IPS-18c (cell line): ENCODE measurements at regions not wholly inside any gene's neighbourhood (a gene's known extent, or its start where the extent isn't known, plus 50 kb on each side); places are given as distances from the start of the nearest gene placed in this dataset.
A peak's percentile ranks its signal among the peaks of the same experiment; 100 is the strongest.

ENCODE experiments used
- H3K4me3 ChIP-seq: 2 replicates; pipeline ENCODE4 v1.7.0; 2013; ENCODE audit warnings: low read depth, mild to moderate bottlenecking, low read length, moderate library complexity; ENCODE audit not compliant: insufficient read depth
- H3K9me3 ChIP-seq: one replicate; pipeline ENCODE4 v1.6.1; 2013; ENCODE audit warnings: mild to moderate bottlenecking, low read length, moderate library complexity; ENCODE audit not compliant: control insufficient read depth, insufficient read depth

DNA sequence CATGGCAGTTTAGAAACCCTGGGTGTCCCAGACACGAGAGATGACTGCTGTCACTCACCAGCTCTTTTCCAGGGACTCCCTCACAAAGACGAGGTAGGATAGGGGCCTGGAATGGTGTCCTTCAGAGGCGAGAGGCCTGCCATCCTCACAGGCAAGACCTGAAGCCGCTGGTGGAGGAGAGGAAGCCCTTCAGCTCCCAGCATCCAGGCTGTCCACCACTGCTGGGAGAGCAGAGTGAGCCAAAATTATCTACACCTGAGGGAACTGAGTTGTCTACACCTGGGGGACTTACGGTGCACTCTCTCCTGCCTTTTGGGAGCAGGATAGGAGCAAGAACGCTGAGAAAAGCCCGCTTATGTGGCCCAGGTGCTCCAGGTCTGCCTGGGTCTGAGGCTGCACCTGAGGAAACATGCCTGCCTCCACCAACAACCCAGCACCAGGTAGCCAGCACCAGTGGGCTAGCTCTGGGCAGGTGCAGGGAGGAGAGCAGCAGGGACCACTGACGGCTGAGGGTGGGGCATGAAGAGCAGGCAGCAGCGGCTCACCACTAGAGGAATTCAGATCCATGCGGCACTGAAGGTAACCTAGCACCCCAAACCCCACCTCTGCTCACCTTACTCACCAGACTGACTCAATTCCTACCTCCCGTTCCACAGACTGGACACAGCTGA is 357.2 kb downstream of the SH2D4B start:
- H3K9me3 ChIP-seq, result no peaks in the 10 kb centered on the region
- H3K4me3 ChIP-seq, result peak overlapping the region; percentile 24; the same call in 1 of the 2 replicates

DNA sequence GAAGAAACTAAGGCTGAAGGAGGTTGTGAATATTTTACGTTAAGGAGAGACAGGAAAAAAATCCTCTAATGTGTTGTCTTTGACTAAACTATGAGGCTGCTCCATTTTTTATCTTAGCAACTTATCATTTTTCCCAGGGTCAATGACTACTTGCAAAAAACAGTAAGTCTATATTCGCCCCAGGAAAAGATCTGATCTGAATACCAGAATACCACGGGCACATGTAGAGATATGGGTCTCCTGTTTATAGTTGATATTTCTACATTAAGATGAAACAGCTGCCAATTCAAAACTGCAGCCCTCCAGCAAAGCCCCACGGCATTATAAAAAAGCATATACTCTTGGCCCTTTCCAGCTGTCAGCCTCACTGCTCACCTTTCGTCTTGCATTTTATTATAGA is 358.4 kb downstream of the SH2D4B start:
- Histone ChIP-seq H3K9me3 (no peaks in the 10 kb centered on the region), H3K4me3 (no peak overlapping the region)

DNA sequence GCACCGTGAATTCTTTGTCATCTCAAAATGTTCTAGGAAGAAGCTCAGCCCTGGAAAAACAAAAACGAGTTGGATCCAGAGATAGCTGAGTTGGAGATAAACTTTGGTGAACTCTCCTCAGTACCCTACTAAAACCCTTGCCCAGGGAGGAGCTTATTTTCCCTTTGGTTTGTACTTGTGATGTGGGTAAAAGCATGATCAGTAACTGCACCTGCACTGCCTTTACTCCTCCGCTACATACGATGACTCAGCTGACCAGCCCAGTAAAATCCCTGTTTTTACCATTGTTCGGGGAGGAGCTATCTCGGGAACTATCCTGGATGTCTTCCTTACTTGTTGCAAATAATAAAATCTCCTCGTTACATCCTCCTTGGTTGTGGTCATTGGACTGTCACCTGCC is 359.3 kb downstream of the SH2D4B start:
- no peak overlapping the region for H3K4me3 ChIP-seq
- no peaks in the 10 kb centered on the region for H3K9me3 ChIP-seq

DNA sequence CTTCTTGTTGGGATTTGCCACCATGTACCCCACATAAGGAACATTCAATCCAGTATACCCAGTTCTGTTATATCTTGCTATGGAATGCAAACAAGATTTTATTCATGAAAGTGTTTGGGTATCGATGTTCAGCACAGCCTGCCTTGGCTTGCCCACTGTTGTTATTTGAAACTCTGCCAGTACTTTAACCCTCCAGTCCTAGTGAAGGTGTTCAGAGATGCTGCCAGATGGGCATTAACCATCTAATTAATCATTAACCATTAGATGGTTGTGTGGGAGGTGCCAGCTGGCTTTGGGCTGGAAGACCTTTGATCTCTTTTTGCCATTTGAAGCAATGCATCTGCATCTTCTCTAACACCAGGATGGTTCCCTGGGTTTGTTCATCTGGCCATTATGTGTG is 363.0 kb downstream of the SH2D4B start:
- no peak overlapping the region for H3K4me3 ChIP-seq
- H3K9me3 ChIP-seq, result no peaks in the 10 kb centered on the region

DNA sequence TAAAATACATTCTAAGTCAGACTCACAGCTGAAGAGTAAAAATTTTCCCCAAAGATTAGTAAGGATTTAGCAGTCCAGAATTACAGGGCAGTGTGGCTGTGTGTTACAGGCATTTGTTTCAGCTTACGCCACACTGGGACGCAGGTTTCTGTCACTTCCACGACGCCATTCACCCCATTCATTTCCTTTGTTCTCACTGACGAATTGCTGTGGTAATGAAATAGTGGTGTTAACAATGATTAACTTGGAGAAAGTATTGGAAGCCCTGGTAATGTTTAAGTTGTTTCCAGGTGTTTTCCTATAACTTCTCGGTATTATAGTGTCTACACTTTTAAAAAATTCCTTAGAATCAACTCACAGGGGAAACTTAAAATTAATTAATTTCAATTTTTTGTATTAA is 370.9 kb downstream of the SH2D4B start:
- H3K9me3 ChIP-seq, result no peaks in the 10 kb centered on the region

DNA sequence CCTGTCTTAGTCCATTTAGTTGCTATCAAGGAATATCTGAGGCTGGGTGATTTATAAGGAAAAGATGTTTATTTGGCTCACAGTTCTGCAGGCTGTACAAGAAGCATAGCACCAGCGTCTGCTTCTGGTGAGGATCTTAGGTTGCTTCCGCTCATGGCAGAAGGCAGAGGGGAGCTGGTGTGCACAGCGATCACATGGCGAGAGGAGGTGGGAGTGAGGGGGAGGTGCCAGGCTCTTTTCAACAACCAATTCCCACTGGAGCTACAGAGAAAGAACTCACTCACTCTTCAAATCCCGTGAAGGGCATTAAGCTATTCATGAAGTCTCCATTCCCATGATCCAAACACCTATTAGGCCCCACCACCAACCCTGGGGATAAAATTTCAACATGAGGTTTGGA is 371.6 kb downstream of the SH2D4B start:
- no peak overlapping the region for H3K4me3 ChIP-seq
- H3K9me3 ChIP-seq, result no peaks in the 10 kb centered on the region

More for the DNA sequence above, 370.9 kb downstream of the SH2D4B start:
- no peak overlapping the region for H3K4me3 ChIP-seq

DNA sequence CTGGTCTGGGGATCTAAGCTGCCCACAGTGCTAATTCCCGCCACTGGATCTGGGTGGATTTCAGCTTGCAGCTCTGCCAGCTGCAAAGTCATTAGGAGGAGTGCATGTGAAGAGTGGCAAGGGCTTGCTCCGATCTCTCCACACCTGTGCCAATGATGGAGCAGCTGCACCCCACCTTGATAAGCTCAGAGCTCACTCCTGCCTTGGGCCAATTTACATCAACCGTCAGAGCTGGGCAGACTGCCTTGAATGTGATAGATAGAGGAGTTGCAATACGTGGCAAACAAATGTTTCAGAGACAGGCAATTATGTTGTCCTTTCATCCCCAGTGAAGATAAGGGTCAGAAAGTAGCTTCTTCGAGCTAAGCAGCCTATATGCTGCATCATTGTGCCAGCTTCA is 379.9 kb downstream of the SH2D4B start:
- no peaks in the 10 kb centered on the region for H3K9me3 ChIP-seq
- no peak overlapping the region for H3K4me3 ChIP-seq

DNA sequence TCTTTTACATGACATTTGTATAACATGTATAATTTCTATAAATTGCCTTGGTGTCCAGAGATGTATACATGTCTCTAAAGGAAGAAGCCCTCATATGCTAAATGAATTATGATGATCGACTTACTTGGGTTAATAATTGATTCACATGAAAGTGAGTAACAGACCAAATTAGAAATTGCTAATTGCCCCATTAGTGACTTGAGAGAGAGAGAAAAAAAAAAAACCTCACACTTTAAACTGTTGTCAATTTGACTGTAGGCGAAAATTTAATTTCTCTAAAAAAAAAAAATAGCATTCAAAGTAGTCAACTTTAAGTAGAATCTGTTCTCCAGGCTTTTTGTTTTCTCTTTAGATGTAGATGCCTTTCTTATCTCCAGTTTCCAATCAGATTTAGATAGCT is 383.3 kb downstream of the SH2D4B start:
- no peaks in the 10 kb centered on the region for H3K9me3 ChIP-seq

DNA sequence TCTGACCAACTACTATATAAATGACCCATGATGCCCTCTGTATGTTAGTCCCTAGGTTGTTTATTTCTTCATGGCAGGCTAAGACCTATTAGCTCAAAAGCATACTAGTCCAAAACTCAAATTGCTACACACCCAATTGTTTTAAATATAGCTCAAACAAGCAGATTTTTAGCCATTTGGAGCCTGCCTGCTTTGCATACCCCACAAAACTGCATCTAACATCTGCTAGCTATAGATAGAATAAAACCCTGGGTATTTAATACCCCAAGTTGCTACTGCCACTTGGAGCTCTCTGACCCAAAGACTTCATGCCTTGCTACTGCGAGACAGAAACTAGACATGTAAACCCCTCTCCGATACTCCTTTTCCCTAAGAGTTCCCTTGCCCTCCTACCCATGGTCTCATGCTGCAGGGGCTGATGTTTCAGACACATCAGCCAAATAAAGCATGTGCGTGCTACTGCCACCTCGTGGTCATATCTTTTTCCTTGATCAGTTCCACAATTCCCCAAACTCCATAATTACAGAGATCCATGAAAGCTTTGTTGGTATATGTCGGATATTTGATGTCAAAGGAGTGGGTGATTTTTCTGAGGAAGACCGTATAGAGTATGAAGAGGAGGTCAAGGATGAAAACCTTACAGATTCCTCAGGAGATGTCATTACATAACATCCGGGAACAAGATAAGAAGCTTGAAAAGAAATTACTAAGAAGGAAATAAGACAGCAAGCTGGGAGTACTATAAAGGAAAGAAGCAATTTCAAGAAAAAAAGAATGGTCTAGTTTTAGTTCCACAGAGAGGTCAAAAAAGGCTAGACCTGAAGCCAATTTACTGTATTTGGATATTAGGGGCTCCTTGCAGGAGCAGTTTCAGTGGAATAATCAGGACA is 386.6 kb downstream of the SH2D4B start:
- no peak overlapping the region for H3K4me3 ChIP-seq

More for the DNA sequence above, 383.3 kb downstream of the SH2D4B start:
- no peak overlapping the region for H3K4me3 ChIP-seq

DNA sequence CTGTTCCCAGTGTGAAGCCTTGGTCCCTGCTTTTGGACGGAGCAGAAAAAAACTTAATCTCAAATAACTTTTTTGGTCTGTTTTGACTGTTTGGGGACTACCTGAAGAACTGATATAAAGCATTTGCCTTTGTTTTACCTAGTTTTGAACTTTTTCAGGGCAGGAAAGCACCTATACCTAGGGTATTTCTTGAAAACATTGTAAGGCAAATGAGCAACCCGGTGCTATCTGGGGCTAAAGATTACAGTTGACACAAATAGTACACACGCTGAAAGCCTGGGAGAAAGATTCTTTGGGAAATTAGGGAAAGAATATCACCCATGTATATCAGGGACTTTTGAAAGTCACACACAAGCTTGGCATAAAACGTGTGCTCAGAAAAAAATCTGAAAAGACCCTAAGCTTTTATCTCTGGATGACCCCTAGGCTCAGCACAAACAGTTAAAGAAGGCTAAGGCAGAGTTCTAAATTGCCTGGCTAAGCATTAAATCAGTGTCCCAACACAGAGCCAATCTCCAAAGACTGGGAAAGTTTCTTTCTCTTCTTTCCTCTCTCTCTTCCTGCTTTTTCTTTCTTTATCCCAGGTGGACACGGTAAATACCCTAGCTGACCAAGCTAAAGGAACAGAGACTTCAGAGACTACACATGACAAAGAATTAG is 389.8 kb downstream of the SH2D4B start:
- H3K4me3 ChIP-seq, result no peak overlapping the region; the same call in 1 of the 2 replicates
- H3K9me3 ChIP-seq, result no peaks in the 10 kb centered on the region

More for the DNA sequence above, 386.6 kb downstream of the SH2D4B start:
- H3K9me3 ChIP-seq, result no peaks in the 10 kb centered on the region

DNA sequence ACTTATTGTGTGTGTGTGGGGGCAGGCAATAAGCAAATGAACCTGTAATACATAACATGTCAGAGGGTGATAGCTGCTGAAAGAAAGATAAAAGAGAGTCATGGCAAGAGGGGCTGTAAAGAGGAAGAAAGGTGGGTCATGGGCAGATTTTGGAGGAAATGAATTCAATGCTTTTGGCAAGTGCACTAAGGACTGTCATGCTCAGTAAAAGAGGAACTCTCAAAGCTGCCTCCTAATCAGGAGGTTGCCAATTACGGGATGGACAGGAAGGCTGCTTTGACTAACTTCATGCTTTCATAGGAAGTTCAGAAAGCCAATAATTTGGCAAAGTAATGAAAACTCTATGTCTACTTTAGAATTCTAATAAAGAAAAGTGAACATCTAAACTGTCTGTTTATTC is 401.2 kb downstream of the SH2D4B start:
- H3K4me3 ChIP-seq, result no peak overlapping the region
- H3K9me3 ChIP-seq, result no peaks in the 10 kb centered on the region

DNA sequence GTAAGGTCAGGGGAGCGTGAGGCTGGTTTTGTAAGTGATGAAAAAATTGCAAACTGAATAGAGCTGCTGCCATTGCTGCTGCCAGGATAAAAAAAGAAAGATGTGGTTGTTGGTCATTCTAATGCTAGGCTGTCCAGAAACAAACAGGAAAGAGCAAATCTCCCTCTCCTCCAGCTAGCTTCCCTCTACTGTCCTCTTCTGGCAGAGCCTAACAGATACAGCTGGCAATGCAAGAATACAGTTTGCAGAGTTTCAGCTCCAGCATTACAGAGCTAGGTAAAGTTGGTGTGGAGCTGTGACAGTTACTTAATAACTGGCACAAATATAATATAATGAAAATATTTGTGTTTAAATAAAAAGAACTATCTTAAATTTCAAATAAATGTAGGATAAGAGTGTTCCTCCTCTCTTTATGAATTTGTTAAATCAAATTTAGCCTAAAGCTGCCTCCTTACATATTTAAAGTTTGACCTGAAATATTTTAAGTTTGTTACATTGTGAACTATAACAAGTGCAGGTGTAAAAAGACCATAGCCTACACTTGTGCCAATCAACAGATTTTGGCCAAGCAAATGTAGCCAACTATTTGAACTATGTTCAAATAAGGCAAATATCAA is 407.7 kb downstream of the SH2D4B start:
- Histone ChIP-seq H3K9me3 (no peaks in the 10 kb centered on the region), H3K4me3 (no peak overlapping the region)

DNA sequence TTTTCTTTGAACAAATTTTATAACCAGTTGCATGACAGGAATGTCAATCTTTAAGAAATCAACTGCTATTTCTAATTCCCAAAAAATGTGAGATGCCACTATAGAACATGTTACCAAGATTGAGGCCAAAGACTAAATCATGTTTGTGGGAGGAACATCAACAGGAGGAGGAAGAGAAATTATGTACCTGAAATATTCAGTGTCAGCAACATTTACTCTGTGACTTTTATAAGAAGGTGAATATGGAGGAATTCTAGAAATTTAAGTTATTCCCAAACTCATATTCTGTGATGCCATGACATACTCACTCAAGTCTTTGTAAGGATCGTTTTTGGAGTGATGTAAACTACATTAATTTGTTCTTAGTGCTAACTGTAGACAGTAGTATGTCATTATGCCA is 408.4 kb downstream of the SH2D4B start:
- H3K9me3 ChIP-seq, result no peaks in the 10 kb centered on the region
- no peak overlapping the region for H3K4me3 ChIP-seq

DNA sequence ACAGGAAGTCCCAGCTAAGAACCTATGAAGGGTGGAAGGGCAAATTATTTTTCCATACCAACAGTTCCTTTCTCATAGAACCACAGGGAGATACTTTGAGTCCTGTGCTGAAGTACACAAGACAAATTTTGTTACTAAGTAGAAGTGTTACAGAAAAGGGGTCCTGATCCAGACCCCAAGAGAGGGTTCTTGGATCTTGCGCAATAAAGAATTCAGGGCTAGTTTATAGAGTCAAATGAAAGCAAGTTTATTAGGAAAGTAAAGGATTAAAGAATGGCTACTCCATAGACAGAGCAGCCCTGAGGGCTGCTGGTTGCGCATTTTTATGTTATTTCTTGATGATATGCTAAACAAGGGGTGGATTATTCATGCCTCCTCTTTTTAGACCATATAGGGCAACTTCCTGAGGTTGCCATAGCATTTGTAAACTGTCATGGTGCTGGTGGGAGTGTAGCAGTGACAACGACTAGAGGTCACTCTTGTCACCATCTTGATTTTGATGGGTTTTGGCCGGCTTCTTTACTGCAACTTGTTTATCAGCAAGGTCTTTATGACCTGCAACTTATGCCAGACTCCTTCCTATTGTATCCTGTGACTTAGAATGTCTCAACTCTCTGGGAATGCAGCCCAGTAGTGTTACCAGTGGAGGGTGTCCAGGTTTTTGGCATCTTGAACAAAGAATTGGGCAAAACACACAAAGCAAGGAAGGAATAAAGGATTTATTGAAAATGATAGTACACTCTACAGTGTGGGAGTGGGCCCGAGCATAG is 409.4 kb downstream of the SH2D4B start:
- no peak overlapping the region for H3K4me3 ChIP-seq

DNA sequence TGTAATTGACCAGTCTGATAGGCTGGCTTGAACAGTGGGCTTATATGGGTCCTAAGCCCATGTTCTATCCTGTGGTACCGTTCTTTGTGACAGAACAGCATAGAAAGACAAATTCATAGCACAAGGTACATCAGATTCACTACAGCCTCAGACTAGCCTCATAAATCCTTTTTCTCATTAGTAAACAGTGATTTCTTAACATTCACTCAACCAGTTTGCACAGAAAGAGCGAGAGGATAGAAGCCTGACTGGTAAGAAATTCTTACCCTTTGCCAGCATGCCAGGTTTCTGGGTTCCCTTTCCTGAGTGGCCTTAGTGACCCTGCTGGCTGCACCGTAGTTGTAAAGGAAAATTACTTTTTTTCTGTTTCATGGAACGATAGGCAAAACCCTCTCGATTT is 412.1 kb downstream of the SH2D4B start:
- Histone ChIP-seq H3K4me3 (no peak overlapping the region), H3K9me3 (peaks cover 4% of the 10 kb centered on the region)

More for the DNA sequence above, 409.4 kb downstream of the SH2D4B start:
- no peaks in the 10 kb centered on the region for H3K9me3 ChIP-seq

DNA sequence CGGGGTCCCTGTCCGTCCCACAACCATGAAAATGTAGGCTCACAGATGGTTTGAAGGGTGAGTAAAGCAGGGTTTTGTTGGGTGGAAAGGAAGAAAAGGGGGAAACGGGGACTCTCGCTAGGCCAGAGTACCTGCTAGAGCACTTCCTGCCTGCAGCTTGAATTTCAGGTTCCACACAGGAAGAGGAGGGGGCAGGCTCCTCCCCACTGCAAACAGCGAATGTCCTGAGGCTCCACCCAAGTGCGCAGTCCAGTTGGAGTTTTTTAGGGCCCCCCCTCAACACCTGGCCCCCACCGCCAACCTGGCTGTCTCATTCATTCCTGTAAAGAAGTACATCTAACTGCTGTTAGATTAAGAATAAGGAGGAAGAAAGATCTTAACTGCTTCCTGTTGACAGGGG is 414.7 kb downstream of the SH2D4B start:
- no peak overlapping the region for H3K4me3 ChIP-seq
- H3K9me3 ChIP-seq, result peaks cover 4% of the 10 kb centered on the region

DNA sequence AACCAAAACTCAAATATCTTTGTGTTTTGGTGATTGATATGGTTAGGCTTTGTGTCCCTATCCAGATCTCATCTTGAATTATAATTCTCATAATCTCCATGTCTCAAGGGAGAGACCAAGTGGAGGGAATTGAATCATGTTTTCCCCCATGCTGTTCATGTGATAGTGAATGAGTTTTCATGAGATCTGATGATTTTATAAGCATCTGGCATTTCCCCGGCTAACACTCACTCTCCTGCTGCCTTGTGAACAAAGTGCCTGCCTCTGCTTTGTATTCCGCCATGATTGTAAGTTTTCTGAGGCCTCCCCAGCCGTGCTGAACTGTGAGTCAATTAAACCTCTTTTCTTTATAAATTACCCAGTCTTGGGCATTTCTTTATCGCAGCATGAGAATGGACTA is 419.5 kb downstream of the SH2D4B start:
- H3K9me3 ChIP-seq, result peaks cover 4% of the 10 kb centered on the region
- H3K4me3 ChIP-seq, result no peak overlapping the region
